ENCODE measurements at regions not wholly inside any gene's neighbourhood (a gene's known extent, or its start where the extent isn't known, plus 50 kb on each side); places are given as distances from the start of the nearest gene placed in this dataset.

DNA sequence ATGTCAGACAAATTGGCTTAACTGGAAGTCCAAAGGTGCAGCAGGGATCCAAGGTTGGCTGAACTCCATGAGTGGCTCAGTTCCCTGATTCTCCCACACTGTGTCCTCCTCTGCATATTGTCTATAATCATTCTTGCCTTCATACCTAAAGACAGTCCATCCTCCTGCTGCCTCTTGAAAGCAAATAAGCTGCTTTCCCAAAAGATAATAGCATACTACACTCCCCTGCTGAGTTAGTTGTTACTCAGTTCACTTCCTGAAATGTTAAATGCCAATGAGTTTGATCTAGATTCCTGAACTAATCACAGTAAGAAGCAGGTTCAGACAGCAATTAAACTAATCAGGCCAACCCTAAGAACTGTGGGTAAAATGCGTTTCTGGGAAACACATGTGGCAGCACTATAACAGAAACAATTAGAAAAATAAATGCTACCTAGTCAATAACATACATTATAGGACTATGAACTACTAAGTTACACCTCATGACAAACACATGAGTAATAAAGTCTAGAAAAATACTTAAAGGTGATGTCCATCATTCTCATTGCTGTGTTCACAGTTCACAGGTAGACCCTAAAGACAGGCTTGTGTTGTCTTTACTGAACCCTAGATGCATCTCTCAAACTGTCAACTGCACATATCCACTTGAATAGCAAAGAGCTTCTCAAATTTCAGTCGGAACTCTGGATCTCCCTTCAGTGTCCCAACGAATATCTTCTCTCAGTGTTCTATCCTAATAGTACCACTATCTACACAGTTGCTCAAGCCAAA lies 50.8 kb upstream of the BOLA1 start:
- TF ChIP-seq, protein P1, sequence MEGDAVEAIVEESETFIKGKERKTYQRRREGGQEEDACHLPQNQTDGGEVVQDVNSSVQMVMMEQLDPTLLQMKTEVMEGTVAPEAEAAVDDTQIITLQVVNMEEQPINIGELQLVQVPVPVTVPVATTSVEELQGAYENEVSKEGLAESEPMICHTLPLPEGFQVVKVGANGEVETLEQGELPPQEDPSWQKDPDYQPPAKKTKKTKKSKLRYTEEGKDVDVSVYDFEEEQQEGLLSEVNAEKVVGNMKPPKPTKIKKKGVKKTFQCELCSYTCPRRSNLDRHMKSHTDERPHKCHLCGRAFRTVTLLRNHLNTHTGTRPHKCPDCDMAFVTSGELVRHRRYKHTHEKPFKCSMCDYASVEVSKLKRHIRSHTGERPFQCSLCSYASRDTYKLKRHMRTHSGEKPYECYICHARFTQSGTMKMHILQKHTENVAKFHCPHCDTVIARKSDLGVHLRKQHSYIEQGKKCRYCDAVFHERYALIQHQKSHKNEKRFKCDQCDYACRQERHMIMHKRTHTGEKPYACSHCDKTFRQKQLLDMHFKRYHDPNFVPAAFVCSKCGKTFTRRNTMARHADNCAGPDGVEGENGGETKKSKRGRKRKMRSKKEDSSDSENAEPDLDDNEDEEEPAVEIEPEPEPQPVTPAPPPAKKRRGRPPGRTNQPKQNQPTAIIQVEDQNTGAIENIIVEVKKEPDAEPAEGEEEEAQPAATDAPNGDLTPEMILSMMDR (IDR thresholded peaks at IDR 0.05) = no peak
- no peak for TF ChIP-seq RFX5 (IDR thresholded peaks at IDR 0.05; ENCODE audit: low read length)
- TF ChIP-seq, protein P2, sequence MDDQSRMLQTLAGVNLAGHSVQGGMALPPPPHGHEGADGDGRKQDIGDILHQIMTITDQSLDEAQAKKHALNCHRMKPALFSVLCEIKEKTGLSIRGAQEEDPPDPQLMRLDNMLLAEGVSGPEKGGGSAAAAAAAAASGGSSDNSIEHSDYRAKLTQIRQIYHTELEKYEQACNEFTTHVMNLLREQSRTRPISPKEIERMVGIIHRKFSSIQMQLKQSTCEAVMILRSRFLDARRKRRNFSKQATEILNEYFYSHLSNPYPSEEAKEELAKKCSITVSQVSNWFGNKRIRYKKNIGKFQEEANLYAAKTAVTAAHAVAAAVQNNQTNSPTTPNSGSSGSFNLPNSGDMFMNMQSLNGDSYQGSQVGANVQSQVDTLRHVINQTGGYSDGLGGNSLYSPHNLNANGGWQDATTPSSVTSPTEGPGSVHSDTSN (IDR thresholded peaks at IDR 0.05) = no peak
- no peak for TF ChIP-seq TCF12 (IDR thresholded peaks at IDR 0.05)
- TF ChIP-seq POLR2AphosphoS5 (IDR thresholded peaks at IDR 0.05; ENCODE audit: low read depth, low read length) = no peak
